ENCODE measurements at regions not wholly inside any gene's neighbourhood (a gene's known extent, or its start where the extent isn't known, plus 50 kb on each side); places are given as distances from the start of the nearest gene placed in this dataset.

DNA sequence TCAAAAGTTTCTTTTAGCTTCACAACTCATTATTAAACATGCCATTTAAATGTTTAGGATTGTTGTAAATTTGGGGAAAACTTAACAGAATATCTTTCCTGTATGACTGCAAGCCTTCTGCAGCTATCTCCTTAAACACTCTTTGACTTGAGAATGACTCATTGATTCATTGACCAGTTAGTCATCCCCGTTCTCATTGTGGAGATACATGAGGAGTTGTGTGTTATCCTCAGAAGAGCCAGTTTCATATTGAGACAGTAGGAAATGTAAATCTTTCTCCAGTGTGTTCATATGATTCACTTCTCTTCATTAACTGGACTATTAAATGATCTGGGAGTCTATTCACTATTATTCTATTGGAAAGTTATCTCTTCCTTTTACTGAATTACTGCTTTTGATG, 83.0 kb downstream of the CRYGS start:
- Histone ChIP-seq H3K4me1 (no peaks in the 10 kb centered on the region), H3K4me3 (no peak overlapping the region), H3K9me3 (no peaks in the 10 kb centered on the region), H3K36me3 (no peaks in the 10 kb centered on the region), H3K27me3 (ENCODE audit: low read depth) (no peaks in the 10 kb centered on the region), H3K27ac (no peak overlapping the region)
- TF ChIP-seq, protein P1, sequence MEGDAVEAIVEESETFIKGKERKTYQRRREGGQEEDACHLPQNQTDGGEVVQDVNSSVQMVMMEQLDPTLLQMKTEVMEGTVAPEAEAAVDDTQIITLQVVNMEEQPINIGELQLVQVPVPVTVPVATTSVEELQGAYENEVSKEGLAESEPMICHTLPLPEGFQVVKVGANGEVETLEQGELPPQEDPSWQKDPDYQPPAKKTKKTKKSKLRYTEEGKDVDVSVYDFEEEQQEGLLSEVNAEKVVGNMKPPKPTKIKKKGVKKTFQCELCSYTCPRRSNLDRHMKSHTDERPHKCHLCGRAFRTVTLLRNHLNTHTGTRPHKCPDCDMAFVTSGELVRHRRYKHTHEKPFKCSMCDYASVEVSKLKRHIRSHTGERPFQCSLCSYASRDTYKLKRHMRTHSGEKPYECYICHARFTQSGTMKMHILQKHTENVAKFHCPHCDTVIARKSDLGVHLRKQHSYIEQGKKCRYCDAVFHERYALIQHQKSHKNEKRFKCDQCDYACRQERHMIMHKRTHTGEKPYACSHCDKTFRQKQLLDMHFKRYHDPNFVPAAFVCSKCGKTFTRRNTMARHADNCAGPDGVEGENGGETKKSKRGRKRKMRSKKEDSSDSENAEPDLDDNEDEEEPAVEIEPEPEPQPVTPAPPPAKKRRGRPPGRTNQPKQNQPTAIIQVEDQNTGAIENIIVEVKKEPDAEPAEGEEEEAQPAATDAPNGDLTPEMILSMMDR (IDR thresholded peaks at IDR 0.05), result no peak
- ATAC-seq (no peak), DNase-seq (no peak)
- intact Hi-C loops (cut with DNase I), result no loop called here

DNA sequence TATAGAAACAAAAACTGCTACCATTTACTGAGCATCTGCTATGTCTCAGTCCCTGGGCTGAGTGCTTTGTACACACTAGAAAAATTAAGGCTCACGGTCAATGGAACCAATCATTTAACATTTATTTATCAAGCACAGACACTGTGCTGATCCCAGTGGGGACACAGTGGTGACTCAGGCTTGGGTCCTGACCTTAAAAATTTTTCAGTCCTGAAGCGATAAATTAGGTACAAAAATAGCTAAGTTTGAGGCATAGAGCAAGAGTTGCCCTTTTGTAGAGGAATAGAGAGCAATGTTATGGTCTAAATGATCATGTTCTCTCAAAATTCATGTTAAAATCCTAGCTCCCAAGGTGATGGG, 85.1 kb downstream of the CRYGS start:
- H3K27me3 ChIP-seq (ENCODE audit: low read depth), result no peaks in the 10 kb centered on the region
- H3K9me3 ChIP-seq, result no peaks in the 10 kb centered on the region
- no peaks in the 10 kb centered on the region for H3K36me3 ChIP-seq
- H3K27ac ChIP-seq, result no peak overlapping the region
- H3K4me1 ChIP-seq, result no peaks in the 10 kb centered on the region
- intact Hi-C loops (cut with DNase I), result no loop called here
- no peak for ATAC-seq
- DNase-seq, result no peak
- H3K4me3 ChIP-seq, result no peak overlapping the region
- TF ChIP-seq, protein P1 (IDR thresholded peaks at IDR 0.05), result no peak

DNA sequence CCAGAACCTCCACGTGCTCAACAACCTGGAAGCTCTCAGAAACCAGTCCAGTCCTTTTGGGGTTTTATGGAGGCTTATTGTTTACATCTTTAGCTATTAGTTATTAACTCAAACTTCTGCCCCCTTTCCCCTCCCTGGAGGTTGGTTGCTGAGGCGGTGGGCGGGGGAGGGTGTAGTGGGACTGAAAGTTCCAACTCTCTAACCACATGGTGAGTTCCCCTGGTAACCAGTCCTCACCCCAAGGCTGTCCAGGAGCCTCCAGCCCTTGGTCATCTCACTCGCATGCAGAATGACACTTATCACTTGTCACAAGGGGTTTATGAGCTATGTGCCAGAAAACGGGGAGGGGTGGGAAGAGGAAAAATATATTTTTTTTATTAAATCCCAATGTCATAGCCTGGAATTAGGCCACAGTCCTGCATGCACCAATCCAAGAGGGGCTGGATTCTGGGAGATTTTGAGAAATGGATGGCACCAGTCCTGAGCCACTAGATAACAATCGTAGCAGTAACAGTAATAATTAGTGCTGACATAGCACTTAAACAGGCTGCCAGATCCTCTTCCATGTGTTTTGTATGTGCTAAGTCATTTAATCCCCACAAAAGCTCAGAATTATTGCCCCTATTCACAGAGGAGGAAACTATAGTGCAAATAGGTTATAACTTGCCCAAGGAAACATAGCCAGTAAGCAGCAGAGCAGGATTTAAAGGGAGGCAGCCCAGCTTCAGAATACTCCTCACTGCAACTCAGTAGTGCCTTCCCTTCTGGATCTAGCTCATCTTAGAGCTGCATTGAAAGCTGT, 85.7 kb downstream of the CRYGS start:
- ATAC-seq (no peak), DNase-seq (no peak)
- intact Hi-C loops (cut with DNase I), result no loop called here
- Histone ChIP-seq H3K27me3 (ENCODE audit: low read depth) (no peaks in the 10 kb centered on the region), H3K36me3 (no peaks in the 10 kb centered on the region), H3K9me3 (no peaks in the 10 kb centered on the region), H3K4me1 (no peaks in the 10 kb centered on the region), H3K4me3 (no peak overlapping the region), H3K27ac (no peak overlapping the region)
- TF ChIP-seq, protein P1 (IDR thresholded peaks at IDR 0.05), result no peak

DNA sequence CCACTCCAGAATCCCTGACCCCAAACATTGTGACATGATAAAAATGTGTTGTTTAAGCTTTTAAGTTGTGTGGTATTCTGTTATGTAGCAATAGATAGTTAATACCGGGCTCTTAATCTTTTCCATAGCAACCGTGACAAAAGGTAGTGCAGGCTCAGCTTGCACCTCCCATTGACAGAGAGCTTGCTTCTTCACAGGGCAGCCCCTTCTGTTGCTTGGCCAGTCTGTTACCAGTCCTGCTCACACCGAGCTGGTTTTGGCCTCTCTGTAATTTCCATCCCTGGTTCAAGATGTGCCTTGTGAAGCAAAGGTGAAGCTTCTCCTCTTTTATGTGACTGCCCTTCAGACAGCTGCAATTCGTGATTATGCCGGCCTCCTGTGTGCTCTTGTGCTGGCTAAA, 86.9 kb downstream of the CRYGS start:
- no peaks in the 10 kb centered on the region for H3K36me3 ChIP-seq
- ATAC-seq (no peak), DNase-seq (no peak)
- intact Hi-C loops (cut with DNase I), result no loop called here
- no peaks in the 10 kb centered on the region for H3K27me3 ChIP-seq (ENCODE audit: low read depth)
- TF ChIP-seq, protein P1 (IDR thresholded peaks at IDR 0.05), result no peak
- H3K4me3 ChIP-seq, result no peak overlapping the region
- H3K27ac ChIP-seq, result no peak overlapping the region
- H3K4me1 ChIP-seq, result no peaks in the 10 kb centered on the region
- H3K9me3 ChIP-seq, result no peaks in the 10 kb centered on the region

DNA sequence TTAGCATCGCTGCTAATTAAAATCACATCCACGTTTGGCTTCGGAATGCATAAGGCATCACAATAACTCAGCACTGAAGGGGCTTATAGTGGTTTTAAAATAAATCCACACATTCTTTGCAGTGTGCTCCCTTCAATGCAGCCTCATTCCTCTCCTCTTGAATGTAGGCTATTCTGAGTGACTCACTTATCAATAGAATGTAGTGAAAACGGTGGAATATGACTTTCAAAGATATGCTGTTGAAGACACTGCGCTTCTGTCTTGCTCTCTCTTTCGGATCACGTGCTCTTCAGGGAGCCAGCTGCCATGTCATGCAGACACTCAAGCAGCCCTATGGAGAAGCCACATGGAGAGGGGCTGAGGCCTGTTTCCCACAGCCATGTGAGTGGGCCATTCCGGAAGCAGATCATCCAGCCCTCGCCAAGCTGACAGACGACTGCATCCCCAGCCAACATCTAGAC, 87.4 kb downstream of the CRYGS start:
- no peak overlapping the region for H3K27ac ChIP-seq
- no peak for ATAC-seq
- no peaks in the 10 kb centered on the region for H3K27me3 ChIP-seq (ENCODE audit: low read depth)
- intact Hi-C loops (cut with DNase I), result no loop called here
- no peaks in the 10 kb centered on the region for H3K9me3 ChIP-seq
- TF ChIP-seq, protein P1 (IDR thresholded peaks at IDR 0.05), result no peak
- no peak overlapping the region for H3K4me3 ChIP-seq
- H3K4me1 ChIP-seq, result no peaks in the 10 kb centered on the region
- DNase-seq, result no peak
- no peaks in the 10 kb centered on the region for H3K36me3 ChIP-seq
